ENCODE measurements at regions not wholly inside any gene's neighbourhood (a gene's known extent, or its start where the extent isn't known, plus 50 kb on each side); places are given as distances from the start of the nearest gene placed in this dataset.

DNA sequence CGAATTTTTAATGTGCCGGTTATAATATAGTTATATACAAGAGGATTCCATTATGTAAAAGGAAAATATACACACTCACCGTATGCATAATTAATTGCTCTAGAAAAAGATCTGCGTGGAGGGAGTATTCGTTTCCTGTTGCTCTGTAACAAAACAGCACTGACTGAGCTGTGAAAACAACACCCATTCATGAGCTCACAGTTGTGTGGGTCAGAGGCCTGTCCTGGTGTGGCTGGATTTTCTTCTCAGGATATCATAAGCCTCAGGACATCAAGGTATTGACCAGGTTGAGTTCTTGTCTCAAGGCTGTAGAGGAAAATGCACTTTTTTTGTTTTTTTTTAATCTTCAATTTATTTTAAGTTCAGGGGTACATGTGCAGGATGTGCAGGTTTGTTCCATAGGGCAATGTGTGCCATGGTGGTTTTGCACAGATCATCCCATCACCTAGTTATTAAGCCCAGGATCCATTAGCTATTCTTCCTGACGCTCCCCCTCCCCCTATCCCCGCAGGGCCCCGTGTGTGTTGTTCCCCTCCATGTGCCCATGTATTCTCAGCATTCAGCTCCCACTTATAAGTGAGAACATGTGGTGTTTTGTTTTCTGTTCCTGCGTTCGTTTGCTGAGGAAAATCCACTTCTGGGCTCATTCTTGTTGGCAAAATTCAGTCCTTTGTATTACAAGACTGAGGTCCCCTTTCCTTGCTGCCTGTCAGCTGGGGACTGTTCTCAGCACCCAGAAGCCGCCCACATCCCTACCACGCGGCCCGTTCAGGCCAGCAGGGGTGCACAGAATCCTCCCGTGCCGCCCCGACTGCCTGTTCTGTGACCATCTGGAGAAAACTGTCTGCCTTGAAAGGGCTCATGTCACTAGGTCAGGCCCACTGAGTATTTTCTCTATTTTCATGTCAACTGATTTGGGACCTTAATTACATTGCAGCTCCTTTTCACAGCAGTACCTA is 87.4 kb upstream of the ERRFI1 start:
- Histone ChIP-seq H3K27me3 (ENCODE audit: insufficient read depth, low read length) (no peaks in the 10 kb centered on the region), H3K4me2 (ENCODE audit: insufficient read depth, low read length) (no peak overlapping the region), H4K20me1 (ENCODE audit: insufficient read depth, low read length) (no peaks in the 10 kb centered on the region), H3K27ac (ENCODE audit: low read depth, low read length) (no peak overlapping the region), H2AFZ (ENCODE audit: low read length) (no peak overlapping the region), H3K4me3 (ENCODE audit: insufficient read depth, low read length) (no peak overlapping the region), H3K9me3 (ENCODE audit: low read depth, low read length) (no peaks in the 10 kb centered on the region), H3K79me2 (ENCODE audit: insufficient read depth, low read length) (no peaks in the 10 kb centered on the region), H3K4me1 (ENCODE audit: insufficient read depth, low read length) (peaks cover 23% of the 10 kb centered on the region), H3K36me3 (ENCODE audit: insufficient read depth, low read length) (no peaks in the 10 kb centered on the region)
- TF ChIP-seq, protein P1, sequence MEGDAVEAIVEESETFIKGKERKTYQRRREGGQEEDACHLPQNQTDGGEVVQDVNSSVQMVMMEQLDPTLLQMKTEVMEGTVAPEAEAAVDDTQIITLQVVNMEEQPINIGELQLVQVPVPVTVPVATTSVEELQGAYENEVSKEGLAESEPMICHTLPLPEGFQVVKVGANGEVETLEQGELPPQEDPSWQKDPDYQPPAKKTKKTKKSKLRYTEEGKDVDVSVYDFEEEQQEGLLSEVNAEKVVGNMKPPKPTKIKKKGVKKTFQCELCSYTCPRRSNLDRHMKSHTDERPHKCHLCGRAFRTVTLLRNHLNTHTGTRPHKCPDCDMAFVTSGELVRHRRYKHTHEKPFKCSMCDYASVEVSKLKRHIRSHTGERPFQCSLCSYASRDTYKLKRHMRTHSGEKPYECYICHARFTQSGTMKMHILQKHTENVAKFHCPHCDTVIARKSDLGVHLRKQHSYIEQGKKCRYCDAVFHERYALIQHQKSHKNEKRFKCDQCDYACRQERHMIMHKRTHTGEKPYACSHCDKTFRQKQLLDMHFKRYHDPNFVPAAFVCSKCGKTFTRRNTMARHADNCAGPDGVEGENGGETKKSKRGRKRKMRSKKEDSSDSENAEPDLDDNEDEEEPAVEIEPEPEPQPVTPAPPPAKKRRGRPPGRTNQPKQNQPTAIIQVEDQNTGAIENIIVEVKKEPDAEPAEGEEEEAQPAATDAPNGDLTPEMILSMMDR (IDR thresholded peaks at IDR 0.05; ENCODE audit: extremely low read depth, low read depth, low read length), result no peak
- peak; percentile 78 for DNase-seq (ENCODE audit: insufficient read length, low spot score, missing footprints)

DNA sequence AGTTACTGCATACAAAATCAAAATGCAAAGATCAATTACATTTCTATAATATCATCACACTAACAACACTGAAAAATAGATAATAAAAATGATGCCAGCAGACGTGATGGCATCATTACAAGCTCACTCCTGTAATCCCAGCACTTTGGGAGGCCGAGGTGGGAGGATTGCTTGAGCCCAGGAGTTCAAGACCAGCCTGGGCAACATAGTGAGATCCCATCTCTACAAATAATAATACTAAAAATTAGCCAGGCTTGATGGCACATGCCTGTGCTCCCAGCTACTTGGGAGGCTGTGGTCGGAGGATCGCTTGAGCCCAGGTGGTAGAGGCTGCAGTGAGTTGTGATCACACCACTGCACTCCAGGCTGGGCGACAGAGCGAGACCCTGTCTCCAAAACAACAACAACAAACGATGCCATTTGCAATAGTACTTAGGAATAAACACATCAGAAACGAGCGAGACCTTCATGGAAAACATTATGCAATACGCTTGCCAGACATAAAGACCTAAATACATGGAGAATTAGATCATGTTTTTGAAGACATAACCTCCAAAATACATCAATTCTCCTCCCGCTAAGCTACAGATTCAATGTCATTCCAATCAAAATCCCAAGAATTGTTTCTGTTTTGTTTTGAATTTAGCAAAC is 86.6 kb upstream of the ERRFI1 start:
- Histone ChIP-seq H3K9me3 (ENCODE audit: low read depth, low read length) (no peaks in the 10 kb centered on the region), H2AFZ (ENCODE audit: low read length) (no peak overlapping the region), H3K4me3 (ENCODE audit: insufficient read depth, low read length) (no peak overlapping the region), H3K36me3 (ENCODE audit: insufficient read depth, low read length) (no peaks in the 10 kb centered on the region), H3K79me2 (ENCODE audit: insufficient read depth, low read length) (no peaks in the 10 kb centered on the region), H3K27me3 (ENCODE audit: insufficient read depth, low read length) (no peaks in the 10 kb centered on the region), H3K4me2 (ENCODE audit: insufficient read depth, low read length) (no peak overlapping the region), H4K20me1 (ENCODE audit: insufficient read depth, low read length) (no peaks in the 10 kb centered on the region), H3K27ac (ENCODE audit: low read depth, low read length) (no peak overlapping the region), H3K4me1 (ENCODE audit: insufficient read depth, low read length) (peaks cover 17% of the 10 kb centered on the region)
- TF ChIP-seq, protein P1 (IDR thresholded peaks at IDR 0.05; ENCODE audit: extremely low read depth, low read depth, low read length), result no peak
- no peak for DNase-seq (ENCODE audit: insufficient read length, low spot score, missing footprints)

DNA sequence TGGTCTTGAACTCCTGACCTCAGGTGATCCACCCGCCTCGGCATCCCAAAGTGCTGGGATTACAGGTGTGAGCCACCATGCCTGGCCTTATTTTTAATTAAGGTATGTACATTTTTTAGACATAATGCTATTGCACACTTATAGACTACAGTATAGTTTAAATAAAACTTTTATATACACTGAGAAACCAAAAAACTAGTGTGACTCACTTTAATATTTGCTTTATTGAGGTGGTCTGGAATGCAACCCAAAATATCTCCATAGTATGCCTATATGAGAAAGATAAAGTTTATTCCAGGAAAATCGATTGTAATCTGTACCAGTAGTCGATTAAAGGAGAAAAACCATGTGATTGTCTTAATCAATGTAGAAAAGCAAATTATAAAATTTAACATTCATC is 85.5 kb upstream of the ERRFI1 start:
- no peak overlapping the region for H2AFZ ChIP-seq (ENCODE audit: low read length)
- DNase-seq (ENCODE audit: insufficient read length, low spot score, missing footprints), result no peak
- no peaks in the 10 kb centered on the region for H4K20me1 ChIP-seq (ENCODE audit: insufficient read depth, low read length)
- H3K79me2 ChIP-seq (ENCODE audit: insufficient read depth, low read length), result no peaks in the 10 kb centered on the region
- no peaks in the 10 kb centered on the region for H3K27me3 ChIP-seq (ENCODE audit: insufficient read depth, low read length)
- H3K4me1 ChIP-seq (ENCODE audit: insufficient read depth, low read length), result peaks cover 7% of the 10 kb centered on the region
- TF ChIP-seq, protein P1 (IDR thresholded peaks at IDR 0.05; ENCODE audit: extremely low read depth, low read depth, low read length), result no peak
- no peaks in the 10 kb centered on the region for H3K9me3 ChIP-seq (ENCODE audit: low read depth, low read length)
- H3K36me3 ChIP-seq (ENCODE audit: insufficient read depth, low read length), result no peaks in the 10 kb centered on the region
- H3K27ac ChIP-seq (ENCODE audit: low read depth, low read length), result no peak overlapping the region
- no peak overlapping the region for H3K4me2 ChIP-seq (ENCODE audit: insufficient read depth, low read length)
- no peak overlapping the region for H3K4me3 ChIP-seq (ENCODE audit: insufficient read depth, low read length)

DNA sequence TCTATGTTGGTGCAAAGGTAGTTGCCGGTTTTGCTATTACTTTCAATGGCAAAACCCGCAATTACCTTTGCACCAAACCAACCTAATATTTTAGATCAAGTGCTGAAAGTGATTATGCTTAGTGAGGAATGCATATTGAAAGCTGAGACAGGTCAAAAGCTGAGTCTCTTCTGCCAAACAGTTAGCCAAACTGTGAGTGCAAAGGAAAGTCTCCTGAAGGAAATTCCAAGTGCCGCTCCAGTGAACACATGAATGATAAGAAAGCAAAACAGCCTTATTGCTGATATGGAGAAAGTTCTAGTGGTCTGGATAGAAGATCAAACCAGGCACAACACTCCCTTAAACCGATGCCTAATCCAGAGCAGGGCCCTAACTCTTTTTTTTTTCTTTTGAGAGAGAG is 83.1 kb upstream of the ERRFI1 start:
- H3K27me3 ChIP-seq (ENCODE audit: insufficient read depth, low read length), result no peaks in the 10 kb centered on the region
- no peak for DNase-seq (ENCODE audit: insufficient read length, low spot score, missing footprints)
- TF ChIP-seq, protein P1 (IDR thresholded peaks at IDR 0.05; ENCODE audit: extremely low read depth, low read depth, low read length), result no peak
- no peaks in the 10 kb centered on the region for H3K36me3 ChIP-seq (ENCODE audit: insufficient read depth, low read length)
- no peaks in the 10 kb centered on the region for H4K20me1 ChIP-seq (ENCODE audit: insufficient read depth, low read length)
- no peak overlapping the region for H3K27ac ChIP-seq (ENCODE audit: low read depth, low read length)
- no peak overlapping the region for H3K4me2 ChIP-seq (ENCODE audit: insufficient read depth, low read length)
- H2AFZ ChIP-seq (ENCODE audit: low read length), result no peak overlapping the region
- H3K4me1 ChIP-seq (ENCODE audit: insufficient read depth, low read length), result no peaks in the 10 kb centered on the region
- H3K4me3 ChIP-seq (ENCODE audit: insufficient read depth, low read length), result no peak overlapping the region
- H3K79me2 ChIP-seq (ENCODE audit: insufficient read depth, low read length), result no peaks in the 10 kb centered on the region
- no peaks in the 10 kb centered on the region for H3K9me3 ChIP-seq (ENCODE audit: low read depth, low read length)
